ENCODE measurements at regions not wholly inside any gene's neighbourhood (a gene's known extent, or its start where the extent isn't known, plus 50 kb on each side); places are given as distances from the start of the nearest gene placed in this dataset.

GRCh38 chr11:70501051-70501901 is 102.9 kb downstream of the CTTN start:
- DNase-seq (ENCODE audit: low read depth): no peak

GRCh38 chr11:70501933-70502540 is 103.7 kb downstream of the CTTN start:
- DNase-seq (ENCODE audit: low read depth): no peak

- no peak for DNase-seq (ENCODE audit: low read depth)
Measured at GRCh38 chr11:70502677-70503467, 104.5 kb downstream of the CTTN start.

DNA sequence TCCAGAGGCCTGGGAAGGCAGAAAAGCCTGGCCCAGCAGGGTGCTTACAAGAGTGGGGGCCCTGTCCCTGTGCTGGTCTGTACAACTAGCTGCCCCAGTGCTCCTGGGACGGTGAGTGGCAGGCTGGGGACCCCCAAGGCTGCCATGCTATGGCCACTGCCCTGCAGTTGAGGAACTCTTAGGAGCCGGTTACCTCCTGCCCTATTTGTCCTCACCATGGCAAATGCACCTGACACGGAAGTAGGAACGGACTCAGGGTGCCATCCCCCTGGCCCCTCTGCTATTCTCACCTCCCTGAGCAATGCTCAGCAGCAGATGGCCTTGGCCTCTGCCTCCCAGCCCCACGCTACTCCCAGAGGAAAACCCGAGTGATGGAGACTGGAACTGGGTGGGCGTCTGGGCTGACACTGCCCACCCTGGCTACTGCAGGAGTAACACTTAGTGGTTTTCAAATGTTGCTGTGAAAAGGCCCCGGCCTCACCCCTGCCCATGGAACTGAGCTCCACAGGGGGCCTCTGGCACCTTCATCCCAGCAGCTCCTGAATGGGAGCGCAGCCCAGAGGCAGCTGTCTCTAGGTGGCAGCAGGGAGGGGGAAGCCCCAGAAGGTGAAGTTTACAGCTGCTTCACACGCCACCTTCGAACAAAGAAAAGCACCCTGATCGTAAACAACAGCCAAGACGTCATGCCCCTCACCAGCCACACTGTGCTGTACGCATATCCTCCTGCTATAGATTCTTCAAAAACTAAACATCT is 105.3 kb downstream of the CTTN start:
- no peak for DNase-seq (ENCODE audit: low read depth)

- DNase-seq (ENCODE audit: low read depth): no peak
Measured at GRCh38 chr11:70504246-70505020, 106.1 kb downstream of the CTTN start.

GRCh38 chr11:70505331-70505731 is 107.0 kb downstream of the CTTN start:
- DNase-seq (ENCODE audit: low read depth): no peak

- DNase-seq (ENCODE audit: low read depth): no peak
Measured at GRCh38 chr11:70505761-70506657, 107.7 kb downstream of the CTTN start.

DNA sequence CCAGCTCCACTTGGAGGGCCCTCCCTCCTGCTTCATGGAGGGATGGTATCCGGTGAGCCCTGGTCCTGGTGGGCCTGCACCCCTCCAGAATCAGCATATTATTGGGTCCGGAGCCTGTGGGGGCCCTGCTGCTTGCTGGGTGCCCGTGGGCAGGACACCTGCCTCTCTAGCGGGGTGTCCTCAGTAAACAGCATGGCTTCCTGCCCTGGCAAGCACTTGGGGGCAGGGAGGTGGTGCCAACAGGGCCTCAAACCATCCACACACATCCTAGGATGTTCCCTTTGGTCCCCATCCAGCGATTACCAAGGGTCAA is 108.3 kb downstream of the CTTN start:
- DNase-seq (ENCODE audit: low read depth): no peak

DNA sequence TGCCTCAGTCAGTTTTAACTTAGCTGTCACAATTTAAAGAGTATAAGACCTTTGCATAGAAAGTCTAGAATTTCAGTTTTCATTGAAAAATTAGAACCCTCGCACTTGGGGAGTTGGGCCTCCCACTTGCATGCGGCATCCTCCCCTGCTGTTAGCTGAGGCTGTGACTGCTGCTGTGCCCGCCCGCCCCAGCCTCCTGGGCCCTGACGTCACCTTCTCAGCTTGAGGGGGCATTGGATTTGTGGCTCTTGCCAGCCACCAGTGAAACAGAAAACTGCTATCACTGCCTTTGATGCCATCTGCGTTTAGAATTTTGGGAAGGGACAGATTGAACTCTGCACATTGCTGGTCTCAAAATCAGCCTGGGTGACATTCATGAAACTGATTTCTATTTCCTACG is 108.7 kb downstream of the CTTN start:
- no peak for DNase-seq (ENCODE audit: low read depth)

GRCh38 chr11:70507466-70508230 is 109.3 kb downstream of the CTTN start:
- DNase-seq (ENCODE audit: low read depth): no peak

GRCh38 chr11:70508231-70508480 is 109.8 kb downstream of the CTTN start:
- DNase-seq (ENCODE audit: low read depth): no peak

DNA sequence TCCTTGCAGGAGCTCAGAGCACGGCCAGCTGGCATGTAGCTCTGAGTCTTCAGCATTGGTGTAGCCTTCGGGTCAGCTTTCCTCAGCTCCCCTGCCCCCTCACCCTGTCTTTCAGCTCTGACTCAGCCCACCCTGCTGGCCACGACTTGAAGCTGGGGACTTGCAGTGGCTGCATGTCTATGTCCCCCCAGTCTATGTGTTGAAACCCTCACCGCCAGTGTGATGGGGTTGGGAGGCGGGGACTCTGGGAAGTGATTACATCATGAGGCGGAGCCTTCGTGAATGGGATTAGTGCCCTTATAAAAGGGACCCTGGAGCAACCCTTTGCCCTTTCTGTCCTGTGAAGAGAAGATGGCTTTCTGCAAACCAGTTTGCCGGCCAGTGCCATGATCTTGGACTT is 111.1 kb downstream of the CTTN start:
- DNase-seq (ENCODE audit: low read depth): no peak

DNA sequence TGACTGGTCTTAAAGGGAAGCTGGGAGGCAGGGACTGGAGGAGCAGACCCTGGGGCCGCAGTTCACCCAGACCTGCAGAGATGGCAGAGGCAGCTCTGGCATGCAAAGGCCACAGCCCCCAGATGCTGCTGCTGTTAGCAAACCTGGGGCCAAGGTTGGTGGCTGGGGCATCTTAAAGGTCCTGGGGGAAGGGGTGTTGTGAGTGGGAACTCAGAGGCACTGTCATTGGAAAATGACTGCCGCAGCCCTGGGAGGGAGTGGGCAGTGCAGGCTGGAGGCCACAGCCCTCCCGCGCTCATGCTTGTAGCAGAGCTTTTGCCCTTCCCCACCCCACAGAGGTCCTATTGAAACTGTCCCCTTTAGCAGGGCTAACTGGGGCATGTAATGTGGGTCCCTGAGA is 111.8 kb downstream of the CTTN start:
- DNase-seq (ENCODE audit: low read depth): no peak

GRCh38 chr11:70510571-70510970 is 112.2 kb downstream of the CTTN start:
- no peak for DNase-seq (ENCODE audit: low read depth)

DNA sequence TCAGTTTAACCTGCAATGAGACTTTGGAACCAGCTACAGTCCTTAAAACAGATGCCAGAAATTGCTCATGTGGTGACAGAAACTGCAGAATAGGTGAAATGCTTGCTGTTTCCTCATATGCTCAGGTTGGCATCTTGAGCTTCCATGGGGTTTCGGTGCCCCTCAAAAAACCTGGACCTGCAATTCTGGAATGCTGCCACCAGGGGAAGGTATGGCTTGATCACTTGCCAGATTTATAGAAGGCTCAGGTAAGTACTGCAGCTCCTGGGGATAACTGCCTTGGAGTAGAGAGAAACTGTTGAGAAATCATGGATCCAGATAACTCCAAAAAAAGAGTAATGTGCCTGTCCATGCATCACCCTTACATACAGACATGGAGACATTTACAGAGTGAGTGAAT is 113.0 kb downstream of the CTTN start:
- DNase-seq (ENCODE audit: low read depth): no peak

GRCh38 chr11:70512716-70513115 is 114.4 kb downstream of the CTTN start:
- no peak for DNase-seq (ENCODE audit: low read depth)

DNA sequence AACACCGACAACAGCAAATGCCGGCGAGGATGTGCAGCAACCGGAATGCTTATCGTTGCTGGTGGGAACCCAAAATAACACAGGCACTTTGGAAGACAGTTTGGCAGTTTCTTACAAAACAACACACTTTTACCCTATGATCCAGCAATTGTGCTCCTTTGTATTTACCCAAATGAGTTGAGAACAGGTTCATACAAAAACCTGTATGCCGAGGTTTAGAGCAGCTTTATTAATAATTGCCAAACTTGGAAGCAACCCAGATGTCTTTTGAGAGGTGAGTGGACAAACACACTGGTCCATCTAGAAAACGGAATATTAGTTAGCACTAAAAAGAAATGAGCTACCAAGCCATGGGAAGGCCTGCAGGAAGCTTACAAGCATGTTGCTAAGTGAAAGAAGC is 118.9 kb downstream of the CTTN start:
- no peak for DNase-seq (ENCODE audit: low read depth)

DNA sequence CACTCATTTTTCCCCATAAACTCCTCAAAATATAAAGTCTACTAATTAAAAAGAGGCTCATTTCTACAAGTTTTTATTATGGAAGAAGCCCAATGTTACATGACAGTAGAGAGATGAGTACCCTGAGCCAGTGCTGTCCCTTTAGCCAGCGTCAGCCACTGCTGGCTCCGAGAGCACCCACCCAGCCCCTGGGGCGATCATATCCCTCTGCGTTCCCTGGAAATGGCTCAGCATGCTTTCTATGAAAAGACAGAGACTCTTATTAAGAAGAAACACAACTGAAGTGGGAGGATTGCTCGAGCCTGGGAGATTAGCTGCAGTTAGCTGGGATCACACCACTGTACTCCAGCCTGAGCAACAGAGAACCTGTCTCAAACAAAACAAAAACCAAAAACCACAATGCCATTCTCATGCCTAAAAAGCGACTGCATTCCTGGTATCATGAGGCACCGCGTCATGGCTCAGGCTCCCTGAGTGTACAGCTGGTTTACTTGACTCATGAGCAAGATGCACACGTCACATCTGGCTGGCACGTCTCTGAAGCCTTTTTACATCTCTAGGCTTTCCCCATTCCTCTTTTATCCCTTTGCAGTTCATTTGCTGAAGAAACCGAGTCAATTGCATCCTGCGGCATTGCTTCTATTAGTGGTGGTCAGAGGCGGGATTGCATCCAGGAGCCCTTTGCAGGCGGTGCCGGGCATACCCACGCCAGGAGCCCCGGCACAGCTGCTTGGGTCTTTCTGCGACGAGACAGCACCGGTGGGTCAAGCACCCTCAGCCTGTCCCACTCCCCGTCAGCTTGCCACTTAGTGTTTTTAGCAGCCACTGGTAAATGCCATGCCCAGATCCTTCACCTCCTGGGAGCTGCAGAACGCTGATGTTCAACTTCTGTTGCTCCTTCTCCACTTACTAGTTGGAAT is 119.9 kb downstream of the CTTN start:
- DNase-seq (ENCODE audit: low read depth): no peak

- DNase-seq (ENCODE audit: low read depth): no peak
Measured at GRCh38 chr11:70519117-70519516, 120.8 kb downstream of the CTTN start.

Measured in activated T-cell treated with anti-CD3 and anti-CD28 coated beads for 1 hour (primary cell).